ENCODE measurements at regions not wholly inside any gene's neighbourhood (a gene's known extent, or its start where the extent isn't known, plus 50 kb on each side); places are given as distances from the start of the nearest gene placed in this dataset.

DNA sequence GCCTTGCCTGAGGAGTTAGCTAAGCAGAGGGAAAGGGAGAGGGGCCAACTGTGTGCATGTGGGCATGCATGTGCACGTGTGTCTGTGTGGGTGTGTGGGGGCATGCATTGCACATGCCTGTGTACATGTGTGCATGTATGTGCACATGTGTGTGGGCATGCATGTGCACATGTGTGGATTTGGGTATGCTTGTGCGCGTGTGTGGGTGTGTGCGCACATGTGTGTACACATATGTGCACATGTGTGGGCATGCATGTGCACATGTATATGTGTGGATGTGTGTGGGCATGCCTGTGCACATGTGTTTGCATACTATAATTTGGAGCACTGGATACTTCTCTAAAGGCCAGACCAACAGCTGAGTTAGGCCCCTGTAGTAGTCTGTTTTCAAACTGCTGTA is 350.0 kb downstream of the PRDM2 start:
- Histone ChIP-seq H3K36me3 (ENCODE audit: control insufficient read depth, low read length) (no peaks in the 10 kb centered on the region), H3K79me2 (ENCODE audit: control insufficient read depth, low read length) (no peaks in the 10 kb centered on the region), H3K9me2 (replicated peaks; ENCODE audit: control insufficient read depth, low read length) (no peaks in the 10 kb centered on the region), H3K9me3 (ENCODE audit: control insufficient read depth, insufficient read depth, low read length) (no peaks in the 10 kb centered on the region), H3K4me2 (ENCODE audit: low read length) (no peak overlapping the region), H3K27ac (ENCODE audit: low read depth, low read length) (no peak overlapping the region), H3F3A (ENCODE audit: control insufficient read depth, insufficient read depth) (no peaks in the 10 kb centered on the region), H3K27me3 (ENCODE audit: control insufficient read depth, low read length) (no peaks in the 10 kb centered on the region), H3K4me1 (ENCODE audit: control insufficient read depth, low read length) (no peaks in the 10 kb centered on the region), H3K4me3 (ENCODE audit: low read length) (no peak overlapping the region), H4K20me1 (ENCODE audit: control insufficient read depth, insufficient read depth, low read depth, low read length) (no peaks in the 10 kb centered on the region)
- TF ChIP-seq, protein P1, sequence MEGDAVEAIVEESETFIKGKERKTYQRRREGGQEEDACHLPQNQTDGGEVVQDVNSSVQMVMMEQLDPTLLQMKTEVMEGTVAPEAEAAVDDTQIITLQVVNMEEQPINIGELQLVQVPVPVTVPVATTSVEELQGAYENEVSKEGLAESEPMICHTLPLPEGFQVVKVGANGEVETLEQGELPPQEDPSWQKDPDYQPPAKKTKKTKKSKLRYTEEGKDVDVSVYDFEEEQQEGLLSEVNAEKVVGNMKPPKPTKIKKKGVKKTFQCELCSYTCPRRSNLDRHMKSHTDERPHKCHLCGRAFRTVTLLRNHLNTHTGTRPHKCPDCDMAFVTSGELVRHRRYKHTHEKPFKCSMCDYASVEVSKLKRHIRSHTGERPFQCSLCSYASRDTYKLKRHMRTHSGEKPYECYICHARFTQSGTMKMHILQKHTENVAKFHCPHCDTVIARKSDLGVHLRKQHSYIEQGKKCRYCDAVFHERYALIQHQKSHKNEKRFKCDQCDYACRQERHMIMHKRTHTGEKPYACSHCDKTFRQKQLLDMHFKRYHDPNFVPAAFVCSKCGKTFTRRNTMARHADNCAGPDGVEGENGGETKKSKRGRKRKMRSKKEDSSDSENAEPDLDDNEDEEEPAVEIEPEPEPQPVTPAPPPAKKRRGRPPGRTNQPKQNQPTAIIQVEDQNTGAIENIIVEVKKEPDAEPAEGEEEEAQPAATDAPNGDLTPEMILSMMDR (IDR thresholded peaks at IDR 0.05; ENCODE audit: low read depth, low read length, poor library complexity, severe bottlenecking), result no peak
- TF ChIP-seq EZH2phosphoT487 (IDR thresholded peaks at IDR 0.05; ENCODE audit: borderline replicate concordance, low read length), result no peak

DNA sequence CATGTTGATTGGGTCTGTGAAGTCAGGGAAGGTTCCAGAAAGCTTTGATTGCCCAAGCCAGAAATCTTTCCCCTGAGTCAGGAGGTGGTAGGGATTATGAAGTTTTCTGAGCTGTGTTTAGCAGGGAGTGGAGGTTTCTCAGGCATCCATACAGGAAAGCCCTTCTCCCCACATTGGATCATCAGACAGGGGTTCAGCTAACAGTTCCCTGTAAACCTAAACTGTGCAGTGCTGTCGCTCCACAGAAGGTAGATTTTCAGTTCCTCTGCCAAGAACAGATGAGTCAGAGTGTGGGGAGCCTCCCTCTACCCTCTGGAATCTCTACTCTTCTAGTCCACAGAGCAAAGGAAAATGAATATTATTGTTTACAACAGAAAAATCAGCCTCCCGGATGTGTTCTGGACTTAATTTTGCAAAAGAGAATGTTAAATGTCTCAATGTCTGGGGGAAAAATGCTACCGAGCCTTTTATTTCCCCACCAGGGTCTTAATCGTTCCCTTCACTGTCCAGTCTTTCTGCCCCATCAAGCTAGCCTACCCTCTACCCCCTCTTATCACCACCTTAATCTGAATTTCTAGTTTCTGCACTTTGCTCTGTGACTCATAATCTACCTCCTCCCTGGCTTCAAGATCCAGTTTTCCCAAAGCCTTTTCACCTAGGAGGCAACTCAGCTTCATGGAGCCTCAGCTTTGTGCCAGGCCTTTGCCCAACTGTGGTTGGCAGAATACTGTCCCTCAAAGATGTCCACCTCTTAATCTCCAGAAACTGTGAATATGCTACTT is 355.6 kb downstream of the PRDM2 start:
- H3K36me3 ChIP-seq (ENCODE audit: control insufficient read depth, low read length), result no peaks in the 10 kb centered on the region
- no peaks in the 10 kb centered on the region for H3K4me1 ChIP-seq (ENCODE audit: control insufficient read depth, low read length)
- no peaks in the 10 kb centered on the region for H4K20me1 ChIP-seq (ENCODE audit: control insufficient read depth, insufficient read depth, low read depth, low read length)
- no peaks in the 10 kb centered on the region for H3K9me2 ChIP-seq (replicated peaks; ENCODE audit: control insufficient read depth, low read length)
- no peaks in the 10 kb centered on the region for H3K27me3 ChIP-seq (ENCODE audit: control insufficient read depth, low read length)
- H3F3A ChIP-seq (ENCODE audit: control insufficient read depth, insufficient read depth), result no peaks in the 10 kb centered on the region
- no peak overlapping the region for H3K4me3 ChIP-seq (ENCODE audit: low read length)
- H3K4me2 ChIP-seq (ENCODE audit: low read length), result no peak overlapping the region
- no peaks in the 10 kb centered on the region for H3K79me2 ChIP-seq (ENCODE audit: control insufficient read depth, low read length)
- no peak overlapping the region for H3K27ac ChIP-seq (ENCODE audit: low read depth, low read length)
- no peaks in the 10 kb centered on the region for H3K9me3 ChIP-seq (ENCODE audit: control insufficient read depth, insufficient read depth, low read length)
- TF ChIP-seq, protein P1 (IDR thresholded peaks at IDR 0.05; ENCODE audit: low read depth, low read length, poor library complexity, severe bottlenecking), result no peak
- no peak for TF ChIP-seq EZH2phosphoT487 (IDR thresholded peaks at IDR 0.05; ENCODE audit: borderline replicate concordance, low read length)

DNA sequence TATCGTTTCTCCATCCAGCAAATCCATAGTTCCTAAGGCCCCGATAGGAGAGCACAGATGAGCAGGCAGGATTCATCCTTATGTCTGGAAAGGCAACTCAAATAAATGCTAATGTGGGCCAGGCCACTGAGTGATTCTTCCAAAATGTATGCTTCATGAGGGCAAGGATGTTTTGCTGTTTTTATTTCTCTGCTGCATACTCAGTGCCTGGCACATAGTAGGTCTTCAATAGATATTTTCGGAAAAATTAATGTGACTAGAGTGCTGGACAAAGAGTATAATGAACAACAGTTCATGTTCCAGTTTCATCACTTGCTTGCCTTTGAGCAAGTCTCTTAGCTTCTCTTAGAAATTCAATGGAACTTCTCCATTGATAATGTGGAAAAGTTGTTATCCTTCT is 357.7 kb downstream of the PRDM2 start:
- no peak overlapping the region for H3K4me3 ChIP-seq (ENCODE audit: low read length)
- H3K9me2 ChIP-seq (replicated peaks; ENCODE audit: control insufficient read depth, low read length), result no peaks in the 10 kb centered on the region

More for the DNA sequence above, 357.7 kb downstream of the PRDM2 start:
- Histone ChIP-seq H3K27me3 (ENCODE audit: control insufficient read depth, low read length) (no peaks in the 10 kb centered on the region), H4K20me1 (ENCODE audit: control insufficient read depth, insufficient read depth, low read depth, low read length) (no peaks in the 10 kb centered on the region), H3K27ac (ENCODE audit: low read depth, low read length) (no peak overlapping the region), H3K36me3 (ENCODE audit: control insufficient read depth, low read length) (no peaks in the 10 kb centered on the region), H3F3A (ENCODE audit: control insufficient read depth, insufficient read depth) (no peaks in the 10 kb centered on the region), H3K9me3 (ENCODE audit: control insufficient read depth, insufficient read depth, low read length) (no peaks in the 10 kb centered on the region), H3K4me1 (ENCODE audit: control insufficient read depth, low read length) (no peaks in the 10 kb centered on the region), H3K79me2 (ENCODE audit: control insufficient read depth, low read length) (no peaks in the 10 kb centered on the region), H3K4me2 (ENCODE audit: low read length) (no peak overlapping the region)
- TF ChIP-seq EZH2phosphoT487 (IDR thresholded peaks at IDR 0.05; ENCODE audit: borderline replicate concordance, low read length), result no peak
- TF ChIP-seq, protein P1 (IDR thresholded peaks at IDR 0.05; ENCODE audit: low read depth, low read length, poor library complexity, severe bottlenecking), result no peak

All from DOHH2 (cell line).